ENCODE measurements at regions not wholly inside any gene's neighbourhood (a gene's known extent, or its start where the extent isn't known, plus 50 kb on each side); places are given as distances from the start of the nearest gene placed in this dataset.

GRCh38 chr16:77555791-77556190, 121.0 kb upstream of the ADAMTS18 start:
- no peak overlapping the region for H3K4me2 ChIP-seq (ENCODE audit: insufficient read depth in 1 of 2, low read depth in 2 of 2, low read length in 2 of 2)
- no peak overlapping the region for H3K56ac ChIP-seq (replicated peaks; ENCODE audit: insufficient read length, low read depth, low read length)
- 88% methylated on average over 12 of the region's 12 CpGs; no CpG with 5 or more reads in 1 of the 2 experiments for WGBS, 2 experiments (ENCODE audit: extremely low coverage in 1 of 2, insufficient coverage in 1 of 2, insufficient read length in 1 of 2, insufficient replicate concordance in 2 of 2, low coverage in 1 of 2, low lambda C conversion rate in 2 of 2, missing lambda C conversion rate in 1 of 2)
- no peak overlapping the region for H3K4ac ChIP-seq (replicated peaks; ENCODE audit: insufficient read length, low read depth, low read length)
- no peak overlapping the region for H2AK5ac ChIP-seq (ENCODE audit: low read depth, low read length)
- no peaks in the 10 kb centered on the region for H3K4me1 ChIP-seq (replicated peaks in 1 of 4; ENCODE audit: control insufficient read depth in 3 of 4, insufficient read depth in 4 of 4, low read length in 3 of 4)
- no peak overlapping the region for H3K9ac ChIP-seq (replicated peaks in 1 of 4; ENCODE audit: extremely low read depth in 1 of 4, low read depth in 3 of 4, low read length in 3 of 4)
- TF ChIP-seq SIRT6 (IDR thresholded peaks at IDR 0.05; ENCODE audit: low read length): no peak
- TF ChIP-seq SP4 (IDR thresholded peaks at IDR 0.05; ENCODE audit: low read length): no peak
- no peak for TF ChIP-seq GABPA (IDR thresholded peaks at IDR 0.05; ENCODE audit: borderline replicate concordance, insufficient read depth, low read length)
- no peak for TF ChIP-seq JUND (IDR thresholded peaks at IDR 0.05; ENCODE audit: low read length)
- TF ChIP-seq BRCA1 (IDR thresholded peaks at IDR 0.05; ENCODE audit: low read depth, low read length): no peak
- TF ChIP-seq EP300 (IDR thresholded peaks at IDR 0.05; ENCODE audit: borderline replicate concordance in 1 of 2, low read depth in 2 of 2, low read length in 2 of 2): no peak
- TF ChIP-seq HDAC6 (IDR thresholded peaks at IDR 0.05; ENCODE audit: low read depth, low read length): no peak
- no peak for TF ChIP-seq ATF3 (IDR thresholded peaks at IDR 0.05; ENCODE audit: insufficient read depth, low read depth, low read length)
- TF ChIP-seq CTBP2 (IDR thresholded peaks at IDR 0.05; ENCODE audit: borderline replicate concordance, insufficient read depth, insufficient read length, low read length): no peak
- no peak for FAIRE-seq
- H3K4me3 ChIP-seq (ENCODE audit: extremely low read depth in 1 of 4, insufficient read depth in 2 of 4, low read depth in 3 of 4, low read length in 4 of 4): no peak overlapping the region
- H4K8ac ChIP-seq (ENCODE audit: extremely low read depth, insufficient read depth, low read length): no peak overlapping the region
- no peak overlapping the region for H2BK20ac ChIP-seq (ENCODE audit: low read length)
- H3K27me3 ChIP-seq (replicated peaks in 1 of 4; ENCODE audit: control insufficient read depth in 3 of 4, extremely low read depth in 1 of 4, insufficient read depth in 3 of 4, low read length in 3 of 4): no peaks in the 10 kb centered on the region
- H3K23ac ChIP-seq (ENCODE audit: insufficient read length): no peak overlapping the region
- peak overlapping the region; percentile 69; the same call in 1 of the 2 replicates for H2AFZ ChIP-seq (ENCODE audit: low read length)
- ChIA-PET CTCF (ENCODE audit: partially characterized antibody) (interaction anchor here (1.6 to 3.4 kb wide), 2 partner anchors 29 to 319 kb away, joined by 3 to 20 read pairs; no protein-coding TSS in a partner anchor), POLR2A (ENCODE audit: partially characterized antibody) (no interaction called here)
- H4K5ac ChIP-seq (ENCODE audit: insufficient read length, low read depth, low read length): no peak overlapping the region
- H3K27ac ChIP-seq (ENCODE audit: low read depth, low read length): no peak overlapping the region
- H3K18ac ChIP-seq (ENCODE audit: extremely low read depth, low read length): no peak overlapping the region
- H3K14ac ChIP-seq (ENCODE audit: insufficient read length): no peak overlapping the region
- H4K20me1 ChIP-seq (replicated peaks in 1 of 2; ENCODE audit: control insufficient read depth in 1 of 2, insufficient read depth in 2 of 2, low read length in 2 of 2): no peaks in the 10 kb centered on the region
- no peak overlapping the region for H2BK15ac ChIP-seq (ENCODE audit: low read length)
- no peak overlapping the region for H2BK120ac ChIP-seq (replicated peaks; ENCODE audit: low read depth, low read length)
- no peaks in the 10 kb centered on the region for H3K9me3 ChIP-seq (ENCODE audit: insufficient read depth in 2 of 2, low read depth in 1 of 2, low read length in 1 of 2)
- H3K23me2 ChIP-seq (ENCODE audit: low read depth, low read length): no peaks in the 10 kb centered on the region
- no peaks in the 10 kb centered on the region for H3K79me2 ChIP-seq (ENCODE audit: control insufficient read depth in 1 of 2, insufficient read depth in 2 of 2, low read length in 2 of 2)
- H2BK12ac ChIP-seq (ENCODE audit: low read depth, low read length): no peak overlapping the region
- no peak overlapping the region for H4K91ac ChIP-seq (replicated peaks; ENCODE audit: insufficient read length, low read length)
- H3K36me3 ChIP-seq (ENCODE audit: control insufficient read depth in 2 of 4, insufficient read depth in 4 of 4, low read length in 3 of 4): no peaks in the 10 kb centered on the region
- no peak overlapping the region for H2BK5ac ChIP-seq (ENCODE audit: low read depth, low read length)
- no peak for DNase-seq (ENCODE audit: low read depth in 1 of 2, low spot score in 2 of 2)
- no peaks in the 10 kb centered on the region for H3K79me1 ChIP-seq (ENCODE audit: low read depth, low read length)

All from H1 (cell line).